Stimulated activated CD4-positive, alpha-beta T cell treated with anti-CD3 and anti-CD28 coated beads, Interleukin-1b, Interleukin-23, amount 100 ng/mL, for 24 hours (primary cell): ENCODE measurements at regions not wholly inside any gene's neighbourhood (a gene's known extent, or its start where the extent isn't known, plus 50 kb on each side); places are given as distances from the start of the nearest gene placed in this dataset.

Source experiments
- DNase-seq, 4 experiments: peaks; one replicate each; pipeline ENCODE4 v3.0.0-alpha.2; 2020; ENCODE audit warnings: low read depth in 4 of 4, low spot score in 1 of 4

GRCh38 chr4:184310881-184311709, 93.4 kb upstream of the ENPP6 start:
- DNase-seq: no peak

DNA sequence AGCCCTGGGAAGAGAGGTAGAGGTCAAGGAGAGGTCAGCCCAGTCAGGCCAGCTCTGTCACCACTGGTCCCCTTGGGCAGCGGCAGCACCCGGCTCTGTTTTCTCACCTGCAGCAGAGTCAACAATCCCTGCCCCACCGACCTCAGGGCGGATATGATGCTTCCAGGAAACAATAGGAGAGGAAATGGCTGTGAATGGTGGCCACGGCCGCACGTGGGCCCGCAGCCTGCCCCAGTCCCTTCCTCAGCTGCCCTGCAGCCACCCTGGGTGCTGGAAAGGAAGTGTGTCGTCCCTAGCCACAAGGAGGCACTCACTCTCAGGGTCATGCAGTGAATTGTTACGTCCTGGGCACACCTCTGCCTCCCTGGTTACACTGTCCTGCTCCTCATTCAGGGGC, 92.5 kb upstream of the ENPP6 start:
- DNase-seq: no peak

DNA sequence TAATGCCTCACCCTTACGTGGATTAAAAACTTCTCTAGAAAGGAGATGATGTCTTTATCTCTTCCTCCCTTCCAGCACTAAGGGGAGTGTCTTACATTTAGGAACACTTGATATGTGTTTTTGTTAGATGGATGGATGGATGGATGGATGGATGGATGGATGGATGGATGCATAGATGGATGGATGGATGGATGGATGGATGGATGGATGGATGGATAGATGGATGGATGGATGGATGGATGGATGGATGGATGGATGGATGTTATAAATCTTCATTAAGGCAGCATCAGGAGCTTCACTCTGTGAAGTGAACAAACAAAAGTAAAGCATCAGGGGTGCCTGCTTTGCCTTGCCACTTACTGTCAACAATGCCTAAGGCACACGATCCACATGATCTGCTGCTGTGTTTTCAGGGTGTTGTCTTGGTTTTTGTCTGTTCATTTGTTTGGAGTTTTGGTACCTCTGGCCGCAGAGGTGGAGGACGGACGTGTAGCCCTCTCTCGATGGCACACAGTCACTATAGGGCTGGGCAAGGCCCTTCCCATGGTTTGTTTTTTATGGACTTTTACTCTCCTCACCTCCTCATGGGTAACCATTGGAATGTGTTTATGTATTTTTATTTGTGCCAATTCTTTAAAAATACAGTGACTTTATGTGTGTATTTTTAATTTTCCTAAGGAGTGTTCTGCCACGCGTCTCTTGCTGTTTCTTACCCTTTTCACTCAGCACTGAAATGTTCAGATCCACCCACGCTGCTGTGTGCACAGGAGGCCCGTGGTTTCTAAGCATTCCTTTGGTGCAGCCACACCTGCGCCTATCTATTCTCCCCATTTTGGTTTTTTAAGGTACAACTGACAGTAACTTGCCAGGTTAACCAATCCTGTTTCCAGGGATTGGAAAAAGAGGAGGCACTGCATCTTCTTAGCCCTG, 91.8 kb upstream of the ENPP6 start:
- peak in 1 of 4 experiments; percentile 29 for DNase-seq

GRCh38 chr4:184306949-184307348, 89.3 kb upstream of the ENPP6 start:
- DNase-seq: no peak

- no peak for DNase-seq
Measured at GRCh38 chr4:184306470-184306869, 88.8 kb upstream of the ENPP6 start.

- DNase-seq: no peak
Measured at GRCh38 chr4:184300816-184301215, 83.1 kb upstream of the ENPP6 start.

DNA sequence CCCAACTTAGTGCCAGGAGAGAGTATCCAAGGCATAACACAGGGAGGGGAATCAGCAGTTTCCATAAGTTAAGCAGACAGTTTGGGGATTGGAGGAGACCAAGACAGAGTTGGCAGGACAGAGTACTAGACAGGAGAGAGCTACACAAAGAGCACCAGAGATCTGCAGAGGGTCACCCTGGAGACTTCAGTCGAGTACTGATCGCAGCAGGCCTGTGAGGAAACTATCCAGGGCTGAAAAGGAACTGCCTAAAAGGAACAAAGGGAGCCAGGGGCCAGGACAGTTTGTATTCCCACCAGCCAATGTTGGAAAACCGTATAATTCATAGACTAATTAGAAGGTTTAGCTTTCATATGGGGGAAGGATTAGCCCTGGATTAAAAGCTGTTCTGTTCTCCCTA, 80.6 kb upstream of the ENPP6 start:
- DNase-seq: no peak

DNA sequence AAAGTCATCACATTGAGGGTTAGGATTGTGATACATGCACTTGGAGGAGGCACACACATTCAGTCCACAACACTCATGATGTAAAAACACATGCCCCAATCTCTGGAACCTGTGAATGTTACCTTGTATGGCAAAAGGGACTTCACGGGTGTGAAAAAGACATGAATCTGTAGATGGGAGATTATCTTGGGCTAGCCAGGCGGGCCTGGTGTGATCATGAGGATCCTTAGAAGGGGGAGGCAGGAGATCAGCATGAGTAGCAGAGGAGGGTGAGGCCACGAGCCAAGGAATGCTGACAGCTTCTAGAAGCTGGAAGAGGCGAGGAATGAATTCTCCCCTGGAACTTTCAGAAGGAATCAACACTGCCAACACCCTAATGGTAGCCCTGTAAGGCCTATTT, 77.5 kb upstream of the ENPP6 start:
- DNase-seq: no peak

- DNase-seq: no peak
Measured at GRCh38 chr4:184294606-184295133, 77.0 kb upstream of the ENPP6 start.

DNA sequence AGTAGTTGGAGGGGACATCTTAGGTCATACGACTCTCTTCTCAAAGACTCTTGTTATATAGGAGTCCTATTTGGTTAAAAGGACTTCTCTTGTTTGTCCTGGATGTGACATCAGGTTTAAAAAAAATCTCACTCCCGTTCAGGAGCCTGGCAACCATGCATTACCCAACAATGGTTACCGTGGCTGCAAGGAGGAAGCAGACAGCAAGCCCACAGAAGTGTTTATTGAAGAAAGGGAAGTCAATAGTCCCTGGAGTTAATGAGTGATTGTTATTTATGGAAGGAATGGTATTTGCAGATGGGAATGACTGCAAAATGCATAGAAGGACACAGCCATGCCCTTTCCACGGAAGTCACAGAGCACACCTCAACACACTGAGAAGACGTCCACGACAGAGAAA, 75.9 kb upstream of the ENPP6 start:
- no peak for DNase-seq

DNA sequence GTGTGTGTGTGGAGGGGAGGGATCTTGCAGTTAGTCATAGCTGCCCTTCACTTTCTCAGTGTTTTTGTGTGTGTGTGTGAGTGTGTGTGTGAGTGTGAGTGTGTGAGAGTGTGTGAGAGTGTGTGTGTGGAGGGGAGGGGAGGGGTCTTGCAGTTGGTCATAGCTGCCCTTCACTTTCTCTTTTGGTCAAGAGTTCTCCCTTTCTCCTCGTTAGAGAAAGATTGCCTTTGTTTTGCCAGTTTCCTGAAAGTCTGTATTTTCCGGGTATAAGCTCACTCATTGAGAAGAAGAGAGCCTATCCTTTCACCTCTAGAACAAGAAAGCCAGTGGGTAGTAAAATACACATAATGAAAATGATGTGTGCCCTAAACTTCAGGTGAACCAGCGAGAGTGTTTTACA, 75.2 kb upstream of the ENPP6 start:
- no peak for DNase-seq

- no peak for DNase-seq
Measured at GRCh38 chr4:184292465-184292867, 74.8 kb upstream of the ENPP6 start.

GRCh38 chr4:184289179-184289535, 71.5 kb upstream of the ENPP6 start:
- no peak for DNase-seq

DNA sequence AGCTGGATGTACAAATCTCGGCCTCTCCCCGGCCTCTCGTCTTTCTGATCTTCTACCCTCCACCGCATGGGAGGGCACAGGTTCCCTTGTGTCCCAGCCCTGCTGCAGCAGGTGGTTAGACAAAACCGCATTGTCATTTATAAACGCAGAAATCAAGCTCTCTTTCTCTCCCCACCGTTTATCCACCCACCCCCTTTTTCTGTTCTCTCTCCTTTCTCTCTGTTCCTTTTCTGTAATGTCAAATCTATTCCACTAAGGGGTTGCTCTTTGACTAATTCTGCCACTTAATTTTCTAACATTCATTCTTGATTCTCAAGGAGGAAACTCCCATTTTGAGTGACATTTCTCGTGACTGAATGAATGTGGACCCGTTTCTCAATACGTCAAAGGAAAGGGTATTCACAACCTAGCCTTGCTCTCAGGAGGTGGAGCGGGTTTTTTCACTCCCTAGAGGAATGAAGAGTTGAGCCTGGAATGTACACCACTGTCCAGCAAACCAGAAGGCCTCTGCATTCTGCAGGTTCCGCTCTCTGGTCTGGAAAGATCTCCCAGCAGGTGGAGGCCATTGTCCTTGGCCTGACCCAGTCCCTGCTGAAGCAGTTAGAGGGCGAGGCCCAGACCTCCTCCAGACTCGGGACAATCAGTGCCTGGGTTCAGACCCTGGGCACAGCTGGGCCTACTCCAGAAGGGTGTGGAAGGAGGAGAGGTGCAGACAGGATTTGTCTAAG, 70.9 kb upstream of the ENPP6 start:
- DNase-seq: peak in 1 of 4 experiments; percentile 44

DNA sequence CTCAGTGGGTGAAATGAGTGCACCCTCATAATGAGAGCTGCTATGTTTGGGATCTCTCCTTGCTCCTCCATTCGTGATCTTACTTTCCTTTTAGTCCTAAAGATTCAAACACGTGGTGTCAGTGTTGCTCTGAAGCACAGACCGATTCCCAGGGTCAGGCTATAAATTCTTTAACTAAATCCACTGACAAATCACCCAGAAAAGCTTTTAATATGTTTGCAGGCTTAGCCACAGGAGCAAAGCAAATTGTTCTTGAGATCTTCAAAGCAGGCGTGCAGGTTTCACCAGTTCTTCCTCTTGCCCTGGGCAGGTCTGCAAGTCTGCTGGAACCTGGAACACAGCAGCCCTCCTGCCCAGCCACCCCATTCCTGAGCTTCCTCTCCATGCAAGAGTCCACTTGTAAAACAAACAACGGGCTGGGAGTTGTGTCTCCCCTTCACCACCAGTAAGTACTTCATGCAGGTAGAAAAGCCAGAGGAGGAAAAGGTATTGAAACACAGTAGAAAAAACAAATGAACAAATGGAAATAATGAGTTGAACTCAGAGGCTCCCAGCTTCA, 70.1 kb upstream of the ENPP6 start:
- DNase-seq: no peak

GRCh38 chr4:184286358-184286757, 68.7 kb upstream of the ENPP6 start:
- DNase-seq: no peak

DNA sequence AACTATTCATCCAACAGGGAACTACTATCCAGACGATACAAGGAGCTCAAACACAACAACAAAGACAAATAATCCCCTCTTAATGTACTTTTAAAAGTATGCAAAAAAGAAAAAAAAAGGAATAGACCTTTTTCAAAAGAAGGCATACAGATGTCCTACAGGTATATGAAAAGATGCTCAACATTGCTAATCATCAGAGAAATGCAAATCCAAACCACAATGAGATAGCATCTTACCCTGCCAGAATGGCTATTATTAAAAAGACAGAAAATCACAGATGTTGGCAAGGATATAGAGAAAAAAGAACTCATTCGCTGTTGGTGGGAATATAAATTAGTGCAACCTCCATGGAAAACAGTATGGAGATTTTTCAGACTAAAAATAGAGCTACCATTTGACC, 67.1 kb upstream of the ENPP6 start:
- DNase-seq: no peak

GRCh38 chr4:184284336-184284690, 66.6 kb upstream of the ENPP6 start:
- DNase-seq: no peak

GRCh38 chr4:184283659-184284335, 66.1 kb upstream of the ENPP6 start:
- no peak for DNase-seq

DNA sequence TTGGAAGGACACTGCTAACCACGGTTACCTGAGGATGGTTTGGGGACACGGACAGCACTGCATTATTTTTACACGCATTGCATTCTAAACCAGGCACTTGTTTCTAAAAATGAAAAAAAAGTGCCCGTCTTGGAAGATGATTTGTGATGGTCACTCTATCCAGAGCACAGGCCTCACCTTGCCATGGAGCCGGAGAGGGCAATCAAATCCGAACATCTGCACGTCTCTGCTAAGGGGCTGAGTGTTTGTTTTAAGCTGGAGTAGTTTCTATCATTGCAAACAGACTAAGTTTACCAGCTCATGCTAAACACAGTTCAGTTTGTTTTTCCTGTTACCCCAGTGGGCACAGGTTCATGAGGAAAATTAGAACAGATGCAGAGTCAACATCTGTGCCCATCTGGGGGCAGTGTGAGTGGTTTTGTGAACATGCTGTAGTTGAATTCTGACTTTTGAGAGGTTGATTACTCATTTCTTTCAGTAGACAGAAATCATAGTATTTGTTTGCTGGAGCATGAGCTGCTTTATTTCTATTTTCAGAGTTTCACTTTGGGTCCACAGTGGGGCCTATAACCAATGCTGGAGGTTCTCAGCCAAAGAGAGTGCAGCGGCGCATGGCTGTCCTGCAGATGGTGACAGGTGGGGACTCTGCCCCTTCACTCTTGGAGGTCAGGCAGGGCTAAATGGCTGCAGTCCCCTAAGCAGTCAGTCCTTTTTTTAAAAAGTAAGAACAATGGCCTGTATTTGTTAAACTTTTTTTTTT, 65.4 kb upstream of the ENPP6 start:
- DNase-seq: no peak
